ENCODE measurements at regions not wholly inside any gene's neighbourhood (a gene's known extent, or its start where the extent isn't known, plus 50 kb on each side); places are given as distances from the start of the nearest gene placed in this dataset.

- DNase-seq: no peak
Observed at GRCh38 chr10:130407052-130407451, 270.9 kb downstream of the GLRX3 start.

DNA sequence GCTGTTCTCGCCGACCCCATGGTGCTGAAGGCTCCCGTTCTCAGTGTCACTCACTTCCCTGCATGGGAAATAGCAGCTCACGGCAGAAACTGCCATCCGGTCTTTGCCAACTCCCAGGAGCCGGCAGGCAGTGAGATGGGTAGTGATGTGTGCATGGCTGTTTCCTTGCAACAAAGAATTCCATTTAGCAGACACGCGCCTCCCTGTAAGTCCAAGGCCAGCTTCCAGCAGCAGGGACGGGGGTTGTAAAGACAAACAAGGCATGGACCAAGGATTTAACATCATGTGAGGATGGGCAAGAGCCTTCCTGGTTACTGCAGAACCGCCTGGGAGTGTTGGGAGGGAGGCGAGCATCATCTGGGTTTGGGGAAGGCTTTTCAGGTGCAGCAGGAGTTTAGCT is 273.1 kb downstream of the GLRX3 start:
- no peak for DNase-seq

GRCh38 chr10:130409931-130410330 is 273.7 kb downstream of the GLRX3 start:
- no peak for DNase-seq

DNA sequence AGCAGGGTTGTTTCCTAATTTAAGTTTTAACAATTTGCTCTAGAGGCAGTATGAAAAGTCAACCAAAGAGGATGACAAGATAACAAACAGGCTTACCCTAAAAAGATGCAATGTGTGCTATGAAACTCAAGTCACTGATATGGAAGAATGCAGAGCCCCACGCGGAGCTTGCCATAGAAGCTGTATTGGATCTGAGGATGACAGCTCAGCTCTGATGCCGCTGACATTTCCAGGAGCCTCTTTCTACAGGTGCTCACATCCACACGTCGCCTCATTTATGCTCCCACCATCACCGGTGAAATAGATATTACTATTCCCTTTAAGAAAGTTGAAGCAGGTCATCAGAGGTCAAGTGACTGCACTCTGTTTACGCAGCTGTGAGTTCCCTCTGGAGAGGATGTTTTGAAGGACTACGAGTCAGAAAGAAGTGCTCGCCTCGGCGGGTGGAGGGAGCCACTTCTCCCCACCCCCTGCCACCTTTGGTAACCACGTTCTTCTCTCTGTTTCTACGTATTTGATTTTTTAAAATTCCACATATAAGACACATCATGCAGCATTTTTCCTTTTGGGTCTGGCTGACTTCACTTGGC is 275.4 kb downstream of the GLRX3 start:
- no peak for DNase-seq

GRCh38 chr10:130412317-130412716 is 276.1 kb downstream of the GLRX3 start:
- DNase-seq: no peak

DNA sequence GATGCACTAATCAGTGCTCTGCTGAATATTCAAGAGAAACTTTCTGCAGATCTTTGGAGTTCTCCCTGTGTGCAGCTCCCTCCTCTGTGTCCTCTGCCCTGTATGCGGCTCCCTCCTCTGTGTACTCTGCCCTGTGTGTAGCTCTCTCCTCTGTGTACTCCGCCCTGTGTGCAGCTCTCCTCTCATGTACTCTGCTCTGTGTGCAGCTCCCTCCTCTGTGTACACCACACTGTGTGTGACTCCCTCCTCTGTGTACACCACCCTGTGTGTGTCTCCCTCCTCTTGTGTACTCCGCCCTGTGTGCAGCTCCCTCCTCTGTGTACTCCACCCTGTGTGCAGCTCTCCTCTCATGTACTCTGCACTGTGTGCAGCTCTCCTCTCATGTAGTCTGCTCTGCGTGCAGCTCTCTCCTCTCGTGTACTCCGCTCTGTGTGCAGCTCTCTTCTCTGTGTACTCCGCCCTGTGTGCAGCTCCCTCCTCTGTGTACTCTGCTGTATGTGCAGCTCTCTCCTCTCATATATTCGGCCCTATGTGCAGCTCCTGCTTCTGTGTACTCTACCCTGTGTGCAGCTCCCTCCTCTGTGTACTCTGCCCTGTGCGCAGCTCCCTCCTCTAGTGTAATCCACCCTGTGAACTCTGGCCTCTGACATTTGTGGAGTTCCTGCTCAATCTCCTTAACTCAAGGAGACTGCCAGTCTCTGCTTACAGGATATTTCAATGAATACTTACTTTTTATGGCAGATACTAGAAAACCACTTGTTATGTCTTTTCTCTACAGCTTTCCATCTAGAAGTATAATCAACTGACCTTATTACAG is 280.4 kb downstream of the GLRX3 start:
- DNase-seq: no peak

- DNase-seq: no peak
Observed at GRCh38 chr10:130418731-130419130, 282.5 kb downstream of the GLRX3 start.

DNA sequence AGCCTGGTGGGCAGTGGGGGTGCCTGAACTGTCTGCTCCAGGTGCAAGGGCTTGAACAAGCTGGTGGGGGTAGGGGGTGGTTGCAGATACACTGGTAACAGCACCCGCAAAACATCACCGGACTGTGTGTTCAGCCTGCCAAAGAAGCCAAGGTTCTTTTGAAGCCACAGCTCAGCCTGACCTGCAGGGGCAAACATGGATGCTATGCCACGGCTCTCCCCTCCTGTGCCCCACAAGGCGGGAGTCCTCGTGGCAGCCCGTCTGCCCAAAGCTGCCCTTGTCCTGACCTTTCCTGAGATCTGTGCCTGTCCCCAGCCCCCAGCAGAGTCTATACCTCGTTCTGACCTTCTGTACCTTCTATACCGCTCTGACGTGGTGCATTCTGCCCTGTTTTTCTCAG is 285.7 kb downstream of the GLRX3 start:
- no peak for DNase-seq

- DNase-seq: no peak
Observed at GRCh38 chr10:130422366-130423324, 286.5 kb downstream of the GLRX3 start.

DNA sequence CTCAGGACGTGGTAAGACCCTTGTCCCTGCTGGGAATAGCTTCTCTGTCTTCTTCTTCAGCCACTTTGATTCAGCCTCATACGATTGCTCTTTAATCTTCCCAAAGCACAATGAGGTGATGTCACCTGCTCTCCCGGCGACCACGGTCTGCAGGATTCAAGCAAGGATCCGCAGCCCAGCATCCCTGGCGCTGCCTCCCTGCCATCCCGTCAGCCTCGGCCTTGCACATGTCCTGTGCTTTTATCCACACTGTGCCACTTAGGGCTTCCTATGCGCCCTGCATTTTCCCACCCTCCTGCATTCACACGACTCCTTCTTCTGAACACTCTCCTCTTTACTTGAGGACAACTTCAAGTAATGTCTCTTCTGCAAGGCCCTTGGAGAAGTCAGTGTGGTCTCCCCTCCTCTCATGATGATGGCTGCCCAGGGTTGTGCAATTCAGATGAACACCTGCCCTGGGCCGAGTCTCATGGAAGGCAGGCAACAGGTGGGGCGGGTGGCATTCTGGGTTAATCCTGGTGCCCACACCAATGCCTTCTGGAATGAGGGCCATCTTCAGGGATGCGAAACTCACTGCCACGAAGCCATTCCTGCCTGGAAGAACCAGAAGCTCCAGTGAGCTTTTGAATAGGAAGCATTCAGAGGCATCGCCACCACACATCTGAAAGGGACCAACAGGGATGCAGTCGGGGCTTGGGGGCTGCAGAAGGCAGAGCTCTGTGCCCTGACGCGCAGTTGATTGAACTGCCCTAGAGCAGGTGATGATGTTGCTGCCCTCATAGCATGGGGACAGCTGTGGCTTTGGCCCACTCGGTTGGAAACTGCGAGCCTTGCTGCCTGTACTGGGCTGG is 287.5 kb downstream of the GLRX3 start:
- no peak for DNase-seq

DNA sequence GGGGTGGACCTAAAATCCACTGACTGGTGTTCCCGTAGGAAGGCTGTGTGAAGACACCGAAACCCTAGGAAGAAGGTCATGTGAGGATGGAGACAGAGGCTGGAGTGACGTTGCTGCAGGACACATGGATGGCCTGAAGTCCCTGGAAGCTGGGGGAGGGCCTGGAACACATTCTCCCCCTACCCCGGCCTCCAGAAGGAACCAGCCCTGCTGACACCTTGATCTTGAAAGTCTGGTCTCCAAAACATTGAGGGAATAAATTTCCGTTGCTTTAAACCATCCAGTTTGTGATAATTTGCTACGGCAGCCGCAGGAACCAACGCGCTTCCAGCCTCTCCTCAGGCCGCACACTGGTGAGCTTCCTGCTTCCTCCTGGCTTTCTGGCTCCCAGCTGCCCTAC is 288.2 kb downstream of the GLRX3 start:
- no peak for DNase-seq

DNA sequence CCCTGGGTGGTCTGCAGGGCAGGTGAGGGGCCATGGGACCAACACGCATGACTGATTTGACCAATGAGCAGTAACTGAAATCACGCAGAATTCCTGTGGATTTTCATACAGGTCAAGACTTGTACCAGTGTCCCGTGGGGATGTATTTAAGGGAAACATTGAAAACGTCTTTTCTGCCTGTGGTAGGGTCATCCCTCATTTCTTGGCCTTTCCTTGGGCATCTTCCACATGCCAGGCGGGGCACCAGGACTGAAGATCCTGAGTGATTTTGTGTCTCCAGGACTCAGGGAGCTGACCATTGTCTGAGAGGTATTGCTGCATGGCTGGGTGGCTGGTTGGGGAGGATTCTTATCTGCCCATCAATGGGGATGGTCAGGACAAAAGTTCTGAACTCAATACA is 289.0 kb downstream of the GLRX3 start:
- no peak for DNase-seq

DNA sequence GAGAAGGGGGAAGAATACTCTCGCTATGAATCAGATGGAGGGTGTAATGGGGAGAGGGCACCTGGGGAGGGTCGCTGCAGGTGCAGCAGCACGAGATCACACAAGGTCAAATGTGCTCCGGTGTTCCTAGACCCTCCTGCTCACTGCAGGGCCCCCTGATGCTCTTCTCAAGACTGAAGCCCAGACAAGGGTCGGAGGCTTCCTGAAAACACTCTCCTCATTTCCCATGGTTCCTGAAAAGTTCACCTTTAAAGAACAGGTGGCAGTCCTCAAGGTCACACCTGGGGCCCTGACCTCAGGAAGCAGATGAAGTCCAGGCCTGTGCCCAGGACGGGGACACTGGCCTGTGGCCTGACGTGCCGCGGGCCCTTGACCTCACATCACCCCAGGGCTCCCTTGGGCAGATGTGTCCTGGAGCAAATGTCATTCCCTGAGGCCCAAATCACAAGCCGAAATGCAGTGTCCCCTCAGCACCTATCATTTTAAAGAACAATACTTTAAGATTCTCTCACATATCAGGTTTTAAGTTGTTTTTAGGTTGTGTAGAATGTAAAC is 289.8 kb downstream of the GLRX3 start:
- DNase-seq: no peak

DNA sequence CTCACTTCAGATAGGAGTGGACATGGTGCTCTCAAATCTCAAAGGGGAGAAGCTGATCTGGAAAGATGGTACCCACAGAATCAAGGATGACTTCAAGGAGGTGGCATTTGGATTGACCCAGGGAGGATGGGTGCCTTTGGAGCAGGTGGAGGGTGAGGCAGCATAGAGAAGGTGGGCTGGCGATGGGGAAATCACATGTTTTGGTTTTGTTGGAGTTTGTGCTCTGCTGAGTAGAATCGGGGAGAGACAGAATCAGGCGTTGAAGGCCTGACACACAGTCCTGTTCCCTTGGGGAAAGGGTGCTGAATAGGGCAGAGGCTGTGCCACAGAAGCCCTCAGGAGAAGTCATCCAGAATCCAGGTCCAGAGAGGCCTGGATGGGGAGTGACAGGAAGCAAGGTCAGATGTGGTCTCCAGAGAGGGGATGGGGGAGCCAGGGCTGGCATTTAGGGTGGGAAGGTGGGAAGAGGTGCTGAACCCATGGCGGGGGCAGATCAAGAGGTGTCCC is 291.1 kb downstream of the GLRX3 start:
- DNase-seq: no peak

DNA sequence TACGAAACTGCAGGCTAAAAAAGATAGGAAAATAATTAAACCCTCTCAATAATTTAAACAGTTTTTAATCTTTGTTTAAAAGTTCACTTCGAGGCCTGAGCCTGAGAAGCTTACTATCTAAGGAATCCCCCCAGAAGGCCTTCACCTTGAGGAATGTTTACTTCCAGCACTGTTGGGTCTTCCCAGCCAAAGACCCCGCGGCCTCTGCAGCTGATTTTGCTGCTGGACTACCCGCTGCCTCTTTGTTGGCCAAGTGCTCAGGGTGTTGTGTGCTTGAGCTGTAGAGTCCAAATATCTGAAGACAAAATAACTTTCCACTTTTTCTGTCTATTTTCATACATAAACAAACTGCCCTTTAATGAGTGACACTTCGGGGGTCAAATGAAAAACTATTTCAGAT is 292.7 kb downstream of the GLRX3 start:
- no peak for DNase-seq

DNA sequence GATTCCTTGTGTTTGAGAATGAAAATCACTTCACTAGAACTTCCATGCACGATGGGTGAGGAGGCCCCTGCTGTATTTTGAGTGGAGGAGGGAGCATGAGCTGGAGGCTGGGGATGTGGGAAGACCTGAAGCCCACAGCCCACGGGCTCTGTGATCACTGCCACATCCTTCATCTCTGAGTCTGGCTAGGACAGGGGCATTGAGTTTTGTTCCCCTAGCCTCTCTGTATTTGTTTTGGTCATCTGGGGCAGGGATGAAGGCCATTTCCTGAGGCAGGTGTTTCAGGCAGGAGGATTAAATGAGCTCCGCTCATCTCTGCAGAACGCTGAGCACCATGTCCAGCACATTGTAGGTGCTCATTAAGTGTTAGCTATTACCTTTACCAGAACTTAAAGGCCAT is 293.6 kb downstream of the GLRX3 start:
- no peak for DNase-seq

GRCh38 chr10:130430291-130430690 is 294.1 kb downstream of the GLRX3 start:
- DNase-seq: no peak

- DNase-seq: no peak
Observed at GRCh38 chr10:130430852-130431704, 294.9 kb downstream of the GLRX3 start.

DNA sequence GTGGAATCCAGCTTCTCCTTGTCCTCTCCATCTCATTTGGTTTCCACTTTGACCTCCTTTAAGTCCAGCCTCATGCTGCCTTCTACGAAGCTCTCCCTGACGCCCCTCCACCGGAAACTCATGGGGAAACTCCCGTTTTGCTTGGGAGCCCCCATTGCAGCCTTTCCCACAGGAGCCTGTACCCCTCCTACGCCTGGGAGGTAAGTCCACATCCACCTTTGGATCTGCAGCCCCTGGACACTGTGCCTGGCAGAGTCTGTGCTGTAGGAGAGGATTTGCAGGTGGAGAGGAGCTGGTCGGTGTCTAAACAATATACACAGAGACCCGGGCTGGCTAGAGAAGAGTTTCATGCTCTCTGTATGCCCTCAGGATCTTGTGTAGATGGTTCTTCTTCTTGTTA is 296.1 kb downstream of the GLRX3 start:
- no peak for DNase-seq

DNA sequence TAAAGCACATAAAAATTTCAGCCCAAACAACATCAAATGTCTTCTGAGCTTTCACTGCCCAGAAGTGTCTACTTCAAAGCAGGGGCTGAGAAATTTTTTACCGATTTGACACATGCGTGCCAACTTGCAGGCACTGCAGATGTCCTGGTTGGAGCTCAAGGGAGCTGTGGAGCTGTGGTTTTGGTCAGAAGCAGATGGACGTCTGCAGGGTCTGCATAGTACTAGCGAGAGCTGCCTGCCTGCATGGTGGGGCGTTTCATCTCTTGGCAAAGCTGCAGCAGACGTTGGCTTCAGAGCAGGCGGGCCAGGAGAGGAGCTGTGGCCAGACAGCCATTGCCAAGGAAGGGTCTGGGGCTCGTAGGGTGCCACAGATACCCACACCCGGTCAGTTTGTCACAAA is 296.7 kb downstream of the GLRX3 start:
- DNase-seq: no peak

Measured in DMS 273 treated with DMSO at 0.1 percent for 48 hours (cell line).